ENCODE measurements at regions not wholly inside any gene's neighbourhood (a gene's known extent, or its start where the extent isn't known, plus 50 kb on each side); places are given as distances from the start of the nearest gene placed in this dataset.

DNA sequence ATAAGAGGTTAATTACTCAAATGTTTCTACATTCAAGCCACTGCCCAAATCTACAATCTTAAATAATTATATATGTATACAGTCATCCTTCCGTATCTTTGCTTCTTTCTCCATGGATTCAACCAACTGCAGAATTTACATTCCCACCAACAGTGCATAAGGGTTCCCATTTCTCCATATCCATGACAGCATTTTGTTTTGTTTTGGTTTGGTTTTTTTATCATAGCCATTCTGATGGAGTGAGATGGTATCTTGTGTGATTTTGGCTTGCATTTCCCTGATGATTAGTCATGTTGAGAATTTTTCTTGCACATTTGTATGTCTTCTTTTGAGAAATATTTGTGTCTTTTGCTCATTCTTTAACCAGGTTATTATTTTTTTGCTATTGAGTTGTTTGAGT, 198.5 kb downstream of the C6orf118 start:
- H3K4me2 ChIP-seq, result no peak overlapping the region
- peaks cover 11% of the 10 kb centered on the region for H3K9me3 ChIP-seq (ENCODE audit: low read depth)
- H3K4me1 ChIP-seq (ENCODE audit: insufficient read depth), result no peaks in the 10 kb centered on the region
- no peak overlapping the region for H2AFZ ChIP-seq
- H3K9me2 ChIP-seq (replicated peaks; ENCODE audit: insufficient read depth), result no peaks in the 10 kb centered on the region
- no peak for DNase-seq (ENCODE audit: low spot score)
- no peak overlapping the region for H3K27ac ChIP-seq
- H3K36me3 ChIP-seq (replicated peaks; ENCODE audit: insufficient read depth, low read depth), result no peaks in the 10 kb centered on the region
- no peak overlapping the region for H3K4me3 ChIP-seq
- TF ChIP-seq EZH2phosphoT487 (IDR thresholded peaks at IDR 0.05; ENCODE audit: low read depth, severe bottlenecking, unreplicated experiment) (no peak), EZH2 (IDR thresholded peaks at IDR 0.05; ENCODE audit: borderline replicate concordance) (no peak)
- TF ChIP-seq, protein P1, sequence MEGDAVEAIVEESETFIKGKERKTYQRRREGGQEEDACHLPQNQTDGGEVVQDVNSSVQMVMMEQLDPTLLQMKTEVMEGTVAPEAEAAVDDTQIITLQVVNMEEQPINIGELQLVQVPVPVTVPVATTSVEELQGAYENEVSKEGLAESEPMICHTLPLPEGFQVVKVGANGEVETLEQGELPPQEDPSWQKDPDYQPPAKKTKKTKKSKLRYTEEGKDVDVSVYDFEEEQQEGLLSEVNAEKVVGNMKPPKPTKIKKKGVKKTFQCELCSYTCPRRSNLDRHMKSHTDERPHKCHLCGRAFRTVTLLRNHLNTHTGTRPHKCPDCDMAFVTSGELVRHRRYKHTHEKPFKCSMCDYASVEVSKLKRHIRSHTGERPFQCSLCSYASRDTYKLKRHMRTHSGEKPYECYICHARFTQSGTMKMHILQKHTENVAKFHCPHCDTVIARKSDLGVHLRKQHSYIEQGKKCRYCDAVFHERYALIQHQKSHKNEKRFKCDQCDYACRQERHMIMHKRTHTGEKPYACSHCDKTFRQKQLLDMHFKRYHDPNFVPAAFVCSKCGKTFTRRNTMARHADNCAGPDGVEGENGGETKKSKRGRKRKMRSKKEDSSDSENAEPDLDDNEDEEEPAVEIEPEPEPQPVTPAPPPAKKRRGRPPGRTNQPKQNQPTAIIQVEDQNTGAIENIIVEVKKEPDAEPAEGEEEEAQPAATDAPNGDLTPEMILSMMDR (IDR thresholded peaks at IDR 0.05; ENCODE audit: poor library complexity), result no peak
- H4K20me1 ChIP-seq (ENCODE audit: insufficient read depth, poor library complexity, severe bottlenecking), result no peaks in the 10 kb centered on the region
- H3K27me3 ChIP-seq, result no peaks in the 10 kb centered on the region
- H3K79me2 ChIP-seq, result no peaks in the 10 kb centered on the region
- 100% methylated on average over 1 of the region's 1 CpG for WGBS (ENCODE audit: low lambda C conversion rate, missing lambda C conversion rate)

- Histone ChIP-seq H2AFZ (no peak overlapping the region), H3K27ac (no peak overlapping the region), H3K9me3 (ENCODE audit: low read depth) (peaks cover 5% of the 10 kb centered on the region), H3K79me2 (no peaks in the 10 kb centered on the region), H3K9me2 (replicated peaks; ENCODE audit: insufficient read depth) (no peaks in the 10 kb centered on the region), H3K4me2 (no peak overlapping the region), H3K27me3 (no peaks in the 10 kb centered on the region), H3K4me3 (no peak overlapping the region), H3K4me1 (ENCODE audit: insufficient read depth) (no peaks in the 10 kb centered on the region), H3K36me3 (replicated peaks; ENCODE audit: insufficient read depth, low read depth) (no peaks in the 10 kb centered on the region), H4K20me1 (ENCODE audit: insufficient read depth, poor library complexity, severe bottlenecking) (no peaks in the 10 kb centered on the region)
- TF ChIP-seq, protein P1 (IDR thresholded peaks at IDR 0.05; ENCODE audit: poor library complexity), result no peak
- TF ChIP-seq EZH2phosphoT487 (IDR thresholded peaks at IDR 0.05; ENCODE audit: low read depth, severe bottlenecking, unreplicated experiment) (no peak), EZH2 (IDR thresholded peaks at IDR 0.05; ENCODE audit: borderline replicate concordance) (no peak)
- no peak for DNase-seq (ENCODE audit: low spot score)
- 88% methylated on average over 5 of the region's 5 CpGs for WGBS (ENCODE audit: low lambda C conversion rate, missing lambda C conversion rate)
Measured at GRCh38 chr6:165109011-165109410, 200.4 kb downstream of the C6orf118 start.

DNA sequence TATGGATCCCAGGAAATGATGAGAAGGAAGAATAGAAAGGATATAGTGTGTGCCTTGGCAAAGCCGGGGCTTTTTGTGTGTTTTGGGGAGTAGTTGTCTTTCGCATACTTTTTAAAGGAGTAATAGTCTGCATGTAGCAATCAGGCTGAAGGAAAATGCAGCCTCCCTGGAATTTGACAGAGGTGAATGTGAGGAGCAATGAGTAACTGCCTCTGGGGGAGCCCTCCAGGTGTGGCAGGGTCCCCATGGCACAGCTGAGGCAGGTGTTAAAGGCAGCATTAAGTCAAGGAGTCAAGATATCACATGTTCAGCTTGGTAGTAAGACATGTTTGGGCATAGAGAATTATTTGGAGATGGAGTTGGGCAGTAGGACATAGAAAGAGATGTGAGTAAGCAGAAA, 203.1 kb downstream of the C6orf118 start:
- no peak for TF ChIP-seq EZH2phosphoT487 (IDR thresholded peaks at IDR 0.05; ENCODE audit: low read depth, severe bottlenecking, unreplicated experiment)
- TF ChIP-seq, protein P1 (IDR thresholded peaks at IDR 0.05; ENCODE audit: poor library complexity), result no peak
- WGBS (ENCODE audit: low lambda C conversion rate, missing lambda C conversion rate), result 100% methylated on average over 2 of the region's 2 CpGs
- Histone ChIP-seq H3K4me1 (ENCODE audit: insufficient read depth) (no peaks in the 10 kb centered on the region), H3K9me3 (ENCODE audit: low read depth) (no peaks in the 10 kb centered on the region), H3K9me2 (replicated peaks; ENCODE audit: insufficient read depth) (no peaks in the 10 kb centered on the region), H3K36me3 (replicated peaks; ENCODE audit: insufficient read depth, low read depth) (no peaks in the 10 kb centered on the region), H3K79me2 (no peaks in the 10 kb centered on the region), H3K4me3 (no peak overlapping the region), H2AFZ (no peak overlapping the region), H3K27me3 (no peaks in the 10 kb centered on the region), H4K20me1 (ENCODE audit: insufficient read depth, poor library complexity, severe bottlenecking) (no peaks in the 10 kb centered on the region), H3K4me2 (no peak overlapping the region), H3K27ac (no peak overlapping the region)
- no peak for DNase-seq (ENCODE audit: low spot score)

- H3K79me2 ChIP-seq, result no peaks in the 10 kb centered on the region
- no peak overlapping the region for H2AFZ ChIP-seq
- no peak for TF ChIP-seq EZH2 (IDR thresholded peaks at IDR 0.05; ENCODE audit: borderline replicate concordance)
- TF ChIP-seq, protein P1 (IDR thresholded peaks at IDR 0.05; ENCODE audit: poor library complexity), result peak; percentile 12
- no peaks in the 10 kb centered on the region for H3K9me2 ChIP-seq (replicated peaks; ENCODE audit: insufficient read depth)
- H3K4me1 ChIP-seq (ENCODE audit: insufficient read depth), result no peaks in the 10 kb centered on the region
- no peak overlapping the region for H3K4me3 ChIP-seq
- no peak for DNase-seq (ENCODE audit: low spot score)
- no peaks in the 10 kb centered on the region for H3K9me3 ChIP-seq (ENCODE audit: low read depth)
- no peak overlapping the region for H3K27ac ChIP-seq
- 85% methylated on average over 4 of the region's 4 CpGs for WGBS (ENCODE audit: low lambda C conversion rate, missing lambda C conversion rate)
- H3K36me3 ChIP-seq (replicated peaks; ENCODE audit: insufficient read depth, low read depth), result no peaks in the 10 kb centered on the region
- no peak overlapping the region for H3K4me2 ChIP-seq
- H4K20me1 ChIP-seq (ENCODE audit: insufficient read depth, poor library complexity, severe bottlenecking), result no peaks in the 10 kb centered on the region
- H3K27me3 ChIP-seq, result no peaks in the 10 kb centered on the region
Measured at GRCh38 chr6:165098165-165098564, 211.2 kb downstream of the C6orf118 start.
